ENCODE measurements at regions not wholly inside any gene's neighbourhood (a gene's known extent, or its start where the extent isn't known, plus 50 kb on each side); places are given as distances from the start of the nearest gene placed in this dataset.
A peak's percentile ranks its signal among the peaks of the same experiment; 100 is the strongest.

- TF ChIP-seq EZH2phosphoT487 (IDR thresholded peaks at IDR 0.05; ENCODE audit: low read depth, severe bottlenecking, unreplicated experiment): no peak
- no peak for TF ChIP-seq EZH2 (IDR thresholded peaks at IDR 0.05; ENCODE audit: borderline replicate concordance)
- TF ChIP-seq CTCF (IDR thresholded peaks at IDR 0.05; ENCODE audit: poor library complexity): no peak
- no peaks in the 10 kb centered on the region for H3K79me2 ChIP-seq
- H3K9me2 ChIP-seq (replicated peaks; ENCODE audit: insufficient read depth): no peaks in the 10 kb centered on the region
- H3K27ac ChIP-seq: no peak overlapping the region
- H4K20me1 ChIP-seq (ENCODE audit: insufficient read depth, poor library complexity, severe bottlenecking): no peaks in the 10 kb centered on the region
- peak; percentile 51 for DNase-seq (ENCODE audit: low spot score)
- H3K27me3 ChIP-seq: no peaks in the 10 kb centered on the region
- H3K4me2 ChIP-seq: peak overlapping the region; percentile 55
- 51% methylated on average over 4 of the region's 4 CpGs for WGBS (ENCODE audit: low lambda C conversion rate, missing lambda C conversion rate)
- no peaks in the 10 kb centered on the region for H3K36me3 ChIP-seq (replicated peaks; ENCODE audit: insufficient read depth, low read depth)
- H3K4me1 ChIP-seq (ENCODE audit: insufficient read depth): peaks cover 4% of the 10 kb centered on the region
- H2AFZ ChIP-seq: no peak overlapping the region
- H3K9me3 ChIP-seq (ENCODE audit: low read depth): no peaks in the 10 kb centered on the region
- H3K4me3 ChIP-seq: no peak overlapping the region
These were observed 138.9 kb downstream of the PTH2R start for GRCh38 chr2:208545403-208546042.

GRCh38 chr2:208546107-208546506 lies 139.5 kb downstream of the PTH2R start:
- no peak for DNase-seq (ENCODE audit: low spot score)
- Histone ChIP-seq H3K9me3 (ENCODE audit: low read depth) (no peaks in the 10 kb centered on the region), H3K79me2 (no peaks in the 10 kb centered on the region), H3K4me1 (ENCODE audit: insufficient read depth) (peaks cover 4% of the 10 kb centered on the region), H3K27ac (no peak overlapping the region), H3K4me2 (peak overlapping the region; percentile 55), H3K9me2 (replicated peaks; ENCODE audit: insufficient read depth) (no peaks in the 10 kb centered on the region), H3K27me3 (no peaks in the 10 kb centered on the region), H4K20me1 (ENCODE audit: insufficient read depth, poor library complexity, severe bottlenecking) (no peaks in the 10 kb centered on the region), H3K36me3 (replicated peaks; ENCODE audit: insufficient read depth, low read depth) (no peaks in the 10 kb centered on the region), H2AFZ (no peak overlapping the region), H3K4me3 (no peak overlapping the region)
- no peak for TF ChIP-seq CTCF (IDR thresholded peaks at IDR 0.05; ENCODE audit: poor library complexity)
- TF ChIP-seq EZH2 (IDR thresholded peaks at IDR 0.05; ENCODE audit: borderline replicate concordance): no peak
- no peak for TF ChIP-seq EZH2phosphoT487 (IDR thresholded peaks at IDR 0.05; ENCODE audit: low read depth, severe bottlenecking, unreplicated experiment)
- 66% methylated on average over 1 of the region's 1 CpG for WGBS (ENCODE audit: low lambda C conversion rate, missing lambda C conversion rate)

- no peak overlapping the region for H3K4me2 ChIP-seq
- no peaks in the 10 kb centered on the region for H4K20me1 ChIP-seq (ENCODE audit: insufficient read depth, poor library complexity, severe bottlenecking)
- no peaks in the 10 kb centered on the region for H3K9me2 ChIP-seq (replicated peaks; ENCODE audit: insufficient read depth)
- no peak overlapping the region for H2AFZ ChIP-seq
- no peaks in the 10 kb centered on the region for H3K36me3 ChIP-seq (replicated peaks; ENCODE audit: insufficient read depth, low read depth)
- H3K4me1 ChIP-seq (ENCODE audit: insufficient read depth): peaks cover 4% of the 10 kb centered on the region
- DNase-seq (ENCODE audit: low spot score): no peak
- no peak overlapping the region for H3K27ac ChIP-seq
- 89% methylated on average over 4 of the region's 4 CpGs for WGBS (ENCODE audit: low lambda C conversion rate, missing lambda C conversion rate)
- H3K79me2 ChIP-seq: no peaks in the 10 kb centered on the region
- H3K4me3 ChIP-seq: no peak overlapping the region
- no peak for TF ChIP-seq EZH2 (IDR thresholded peaks at IDR 0.05; ENCODE audit: borderline replicate concordance)
- TF ChIP-seq EZH2phosphoT487 (IDR thresholded peaks at IDR 0.05; ENCODE audit: low read depth, severe bottlenecking, unreplicated experiment): no peak
- TF ChIP-seq CTCF (IDR thresholded peaks at IDR 0.05; ENCODE audit: poor library complexity): no peak
- H3K27me3 ChIP-seq: no peaks in the 10 kb centered on the region
- no peaks in the 10 kb centered on the region for H3K9me3 ChIP-seq (ENCODE audit: low read depth)
These were observed 140.5 kb downstream of the PTH2R start for GRCh38 chr2:208546860-208547650.
